Naive B cell (primary cell): ENCODE measurements at regions not wholly inside any gene's neighbourhood (a gene's known extent, or its start where the extent isn't known, plus 50 kb on each side); places are given as distances from the start of the nearest gene placed in this dataset.
A peak's percentile ranks its signal among the peaks of the same experiment; 100 is the strongest.
"Not testable (repeated sequence)": the region's sequence is repeated elsewhere in the genome, so short reads cannot be mapped to it uniquely, and the experiment has no call there.

Source experiments
- ATAC-seq, 2 donors: fragments of 150-1000 bp; cut with Tn5 transposase; 2 replicates each; pipeline ENCODE4 v1.10.0; 2021; ENCODE audit warnings: low read depth in 2 of 2, mild to moderate bottlenecking in 2 of 2, moderate library complexity in 2 of 2
- DNase-seq: peaks from one replicate; pipeline ENCODE4 v3.0.0; 2022
- H3K27ac Mint-ChIP-seq, 6 donors: one replicate each; pipeline ENCODE4 v1.8.0; 2020 to 2022; ENCODE audit warnings: mild to moderate bottlenecking in 6 of 6, mixed read lengths in 6 of 6, moderate library complexity in 5 of 6, inconsistent platforms in 2 of 6
- H3K27me3 Mint-ChIP-seq, 3 donors: one replicate each; pipeline ENCODE4 v1.8.0; 2021 to 2022; ENCODE audit warnings: mixed read lengths in 3 of 3, mild to moderate bottlenecking in 1 of 3
- H3K36me3 Mint-ChIP-seq, 2 donors: one replicate each; pipeline ENCODE4 v1.8.0; 2020 to 2022; ENCODE audit warnings: mixed read lengths in 2 of 2, inconsistent platforms in 1 of 2, mild to moderate bottlenecking in 1 of 2
- H3K4me1 Mint-ChIP-seq, 3 donors: one replicate each; pipeline ENCODE4 v1.8.0; 2020 to 2022; ENCODE audit warnings: mixed read lengths in 3 of 3, inconsistent platforms in 1 of 3, mild to moderate bottlenecking in 1 of 3, moderate library complexity in 1 of 3
- H3K4me3 Mint-ChIP-seq, 8 donors: one replicate each; pipeline ENCODE4 v1.8.0; 2020 to 2022; ENCODE audit warnings: mild to moderate bottlenecking in 8 of 8, mixed read lengths in 8 of 8, moderate library complexity in 8 of 8, inconsistent platforms in 2 of 8
- H3K9me3 Mint-ChIP-seq, 7 donors: one replicate each; pipeline ENCODE4 v1.8.0; 2020 to 2022; ENCODE audit warnings: mixed read lengths in 7 of 7, mild to moderate bottlenecking in 5 of 7, inconsistent platforms in 2 of 7, moderate library complexity in 1 of 7

DNA sequence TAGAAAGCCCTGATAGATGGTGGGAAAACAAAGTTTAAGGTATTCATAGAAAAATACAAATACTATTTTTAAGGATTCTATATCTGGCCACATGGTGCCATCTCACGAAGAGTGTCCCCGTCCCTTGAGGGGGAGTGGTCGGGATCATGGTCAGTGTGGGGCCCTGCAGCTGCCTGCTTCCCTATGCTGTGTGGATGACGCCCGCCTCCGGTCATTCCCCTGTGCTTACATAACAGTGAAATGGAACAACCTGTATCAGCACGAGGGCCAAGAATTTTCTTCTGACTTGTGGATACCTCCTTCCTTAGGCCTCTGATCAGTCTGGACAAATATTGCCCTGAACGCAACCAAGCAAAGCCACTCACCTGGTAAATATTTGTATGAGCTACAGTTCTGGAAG is 2724.1 kb upstream of the TPTE start:
- H3K4me1 Mint-ChIP-seq, H3K27me3 Mint-ChIP-seq, H3K4me3 Mint-ChIP-seq, H3K36me3 Mint-ChIP-seq, H3K9me3 Mint-ChIP-seq, H3K27ac Mint-ChIP-seq, ATAC-seq, DNase-seq: not testable (repeated sequence)

DNA sequence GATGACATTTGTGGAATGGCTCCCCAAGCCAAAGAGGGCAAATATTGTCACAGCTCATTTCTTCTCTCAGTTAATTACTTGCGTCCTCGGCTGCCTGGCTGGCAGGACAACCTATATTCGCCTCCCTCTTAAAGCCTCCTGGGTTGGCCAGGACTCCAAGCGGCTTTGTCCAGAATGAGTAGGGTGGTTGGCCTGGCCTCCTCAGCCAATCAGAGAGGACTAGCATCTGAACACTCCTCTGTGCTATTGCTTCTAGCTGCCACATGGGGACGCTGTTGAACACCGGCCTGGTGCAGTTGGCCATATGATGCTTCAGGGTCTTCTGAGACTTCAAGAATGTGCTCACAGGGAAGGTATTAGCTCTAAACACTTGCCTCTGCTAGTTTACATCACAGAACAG is 2722.9 kb upstream of the TPTE start:
- H3K27me3 Mint-ChIP-seq, H3K4me1 Mint-ChIP-seq: not testable (repeated sequence)

DNA sequence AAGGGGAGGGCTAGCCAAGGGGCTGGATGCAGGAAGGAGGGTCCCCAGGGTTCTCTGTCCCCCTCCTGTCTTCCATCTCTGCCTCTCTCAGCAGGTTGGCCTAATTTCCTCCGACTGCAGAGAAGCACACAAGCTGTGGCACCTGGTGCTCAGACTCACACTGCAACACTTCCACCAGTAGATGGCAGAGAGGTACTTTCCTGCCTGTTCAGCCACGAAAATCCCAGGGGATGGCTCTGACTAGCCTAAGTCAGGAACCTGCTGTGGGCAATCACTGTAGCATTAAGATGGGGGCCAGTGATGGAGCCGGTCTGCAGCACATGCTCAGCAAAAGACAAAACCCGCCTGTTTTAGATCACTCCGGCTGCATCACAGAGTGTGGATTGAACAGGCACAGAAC is 2721.7 kb upstream of the TPTE start:
- not testable (repeated sequence) for H3K4me3 Mint-ChIP-seq, ATAC-seq, H3K36me3 Mint-ChIP-seq

More for the DNA sequence above, 2722.9 kb upstream of the TPTE start:
- not testable (repeated sequence) for H3K4me3 Mint-ChIP-seq, H3K27ac Mint-ChIP-seq, ATAC-seq, H3K36me3 Mint-ChIP-seq, H3K9me3 Mint-ChIP-seq, DNase-seq

DNA sequence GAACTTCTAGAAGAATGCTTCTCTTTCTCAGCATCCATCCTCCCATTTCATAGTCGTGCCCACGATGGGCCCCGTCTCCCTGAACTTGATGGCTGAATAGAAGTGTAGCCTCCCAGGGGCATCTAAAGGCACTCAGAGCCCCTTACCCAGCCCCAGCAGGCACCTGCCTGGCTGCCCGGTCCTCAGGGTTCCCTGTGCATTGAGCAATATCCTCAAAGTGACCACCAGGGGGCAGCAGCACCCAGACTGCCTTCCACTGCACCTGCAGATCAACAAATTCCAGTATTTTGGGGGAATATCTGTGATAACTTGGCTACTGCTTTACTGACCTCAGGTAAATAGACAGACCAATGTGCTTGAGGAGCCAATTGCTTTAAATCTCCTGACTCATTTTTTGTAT is 2707.9 kb upstream of the TPTE start:
- peak; percentile 41 for ATAC-seq
- not testable (repeated sequence) for H3K9me3 Mint-ChIP-seq, H3K27ac Mint-ChIP-seq, DNase-seq, H3K36me3 Mint-ChIP-seq, H3K4me3 Mint-ChIP-seq, H3K4me1 Mint-ChIP-seq, H3K27me3 Mint-ChIP-seq

More for the DNA sequence above, 2721.7 kb upstream of the TPTE start:
- H3K27me3 Mint-ChIP-seq, H3K4me1 Mint-ChIP-seq, H3K9me3 Mint-ChIP-seq, DNase-seq, H3K27ac Mint-ChIP-seq: not testable (repeated sequence)

- not testable (repeated sequence) for H3K9me3 Mint-ChIP-seq, H3K4me1 Mint-ChIP-seq, H3K4me3 Mint-ChIP-seq, ATAC-seq, H3K27me3 Mint-ChIP-seq, DNase-seq, H3K36me3 Mint-ChIP-seq, H3K27ac Mint-ChIP-seq
Observed at GRCh38 chr21:7817013-7817412, 2704.4 kb upstream of the TPTE start.

DNA sequence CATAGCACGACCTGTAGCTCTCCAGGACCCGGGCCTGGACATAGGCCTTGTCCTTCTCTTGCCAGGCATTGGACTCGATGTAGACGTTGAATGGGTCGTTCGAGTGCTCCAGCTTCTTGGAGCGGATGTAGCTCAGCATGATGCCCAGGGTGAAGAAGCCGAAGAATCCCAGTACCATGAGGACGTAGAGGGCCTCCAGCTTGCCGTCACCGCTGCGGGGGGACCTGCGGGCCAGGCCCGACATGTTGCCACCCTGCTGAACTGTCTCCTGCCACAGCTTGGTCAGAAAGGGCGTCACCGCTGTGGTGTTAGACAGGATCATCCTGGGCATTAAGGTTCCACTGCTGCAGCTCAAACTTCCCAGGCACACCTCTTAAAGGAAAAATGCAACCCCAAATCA is 2702.1 kb upstream of the TPTE start:
- H3K27ac Mint-ChIP-seq, H3K27me3 Mint-ChIP-seq, H3K4me1 Mint-ChIP-seq, H3K9me3 Mint-ChIP-seq, ATAC-seq, H3K36me3 Mint-ChIP-seq, H3K4me3 Mint-ChIP-seq, DNase-seq: not testable (repeated sequence)

- DNase-seq, H3K4me1 Mint-ChIP-seq, H3K9me3 Mint-ChIP-seq, ATAC-seq, H3K27me3 Mint-ChIP-seq, H3K36me3 Mint-ChIP-seq, H3K27ac Mint-ChIP-seq, H3K4me3 Mint-ChIP-seq: not testable (repeated sequence)
Observed at GRCh38 chr21:7825627-7826026, 2695.8 kb upstream of the TPTE start.

DNA sequence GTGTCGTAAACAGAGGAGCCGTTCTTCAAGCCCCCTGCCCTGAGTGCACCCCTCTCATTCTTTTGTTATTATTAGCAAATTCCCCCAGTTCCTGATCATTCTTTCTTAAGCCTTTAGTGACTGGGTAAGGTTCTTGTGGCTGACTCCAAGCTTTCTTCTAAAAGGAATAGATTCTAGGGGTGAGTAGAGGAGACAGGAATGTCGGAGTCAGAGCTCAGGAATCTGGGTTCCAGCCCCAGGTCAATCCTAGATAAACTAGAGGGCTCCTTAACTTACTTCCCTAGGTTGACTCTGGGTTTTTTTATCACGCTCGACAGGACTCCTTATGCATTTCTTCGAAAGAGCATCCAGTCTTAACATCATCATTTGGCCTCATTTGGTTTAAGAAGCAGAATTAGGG is 2695.2 kb upstream of the TPTE start:
- not testable (repeated sequence) for H3K4me1 Mint-ChIP-seq, H3K36me3 Mint-ChIP-seq, H3K9me3 Mint-ChIP-seq, H3K4me3 Mint-ChIP-seq, ATAC-seq, H3K27me3 Mint-ChIP-seq, DNase-seq, H3K27ac Mint-ChIP-seq

DNA sequence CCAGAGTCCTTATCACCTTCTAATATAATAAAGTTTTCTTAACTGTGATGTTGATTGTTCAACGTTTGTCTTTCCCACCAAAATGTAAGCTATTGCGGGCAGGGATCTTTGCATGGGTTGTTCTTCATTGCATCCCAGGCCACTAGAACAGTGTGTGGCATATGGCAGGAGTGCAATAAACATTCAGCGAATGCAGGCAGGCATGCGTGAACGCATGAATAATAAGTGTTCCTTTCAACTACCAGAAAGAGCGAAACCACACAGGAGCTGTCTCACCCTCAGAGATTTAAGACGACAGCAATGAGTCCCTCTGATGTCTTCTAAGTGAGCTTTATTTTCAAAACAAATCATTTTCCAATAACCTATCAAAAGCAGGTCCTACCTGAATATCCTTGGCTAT is 2693.1 kb upstream of the TPTE start:
- ATAC-seq, DNase-seq, H3K4me3 Mint-ChIP-seq, H3K4me1 Mint-ChIP-seq, H3K27me3 Mint-ChIP-seq, H3K9me3 Mint-ChIP-seq, H3K36me3 Mint-ChIP-seq, H3K27ac Mint-ChIP-seq: not testable (repeated sequence)

DNA sequence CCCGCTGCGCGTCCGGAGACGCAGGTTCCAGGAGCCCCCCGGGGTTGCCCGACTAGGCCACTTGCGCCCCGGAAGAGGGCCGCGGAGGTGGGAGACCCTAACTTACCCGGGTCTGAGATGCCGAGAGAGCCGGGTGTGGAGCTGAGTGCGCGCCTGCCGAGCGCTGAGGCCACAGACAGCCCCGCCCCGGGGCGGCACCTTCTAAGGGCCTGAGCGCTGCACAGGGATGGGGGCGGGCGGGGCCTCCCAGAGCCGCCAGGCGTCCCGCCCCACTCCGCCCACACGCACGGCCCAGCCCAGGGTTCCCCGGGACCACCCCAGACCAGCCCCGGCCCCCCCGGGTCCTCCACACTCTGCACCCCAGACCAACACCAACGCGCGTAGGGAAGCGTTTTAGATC is 2692.0 kb upstream of the TPTE start:
- ATAC-seq, DNase-seq, H3K27me3 Mint-ChIP-seq, H3K9me3 Mint-ChIP-seq, H3K36me3 Mint-ChIP-seq, H3K27ac Mint-ChIP-seq, H3K4me3 Mint-ChIP-seq, H3K4me1 Mint-ChIP-seq: not testable (repeated sequence)

- DNase-seq, H3K4me3 Mint-ChIP-seq, H3K36me3 Mint-ChIP-seq, H3K4me1 Mint-ChIP-seq, H3K27me3 Mint-ChIP-seq, H3K9me3 Mint-ChIP-seq, ATAC-seq, H3K27ac Mint-ChIP-seq: not testable (repeated sequence)
Observed at GRCh38 chr21:7837315-7837714, 2684.1 kb upstream of the TPTE start.

DNA sequence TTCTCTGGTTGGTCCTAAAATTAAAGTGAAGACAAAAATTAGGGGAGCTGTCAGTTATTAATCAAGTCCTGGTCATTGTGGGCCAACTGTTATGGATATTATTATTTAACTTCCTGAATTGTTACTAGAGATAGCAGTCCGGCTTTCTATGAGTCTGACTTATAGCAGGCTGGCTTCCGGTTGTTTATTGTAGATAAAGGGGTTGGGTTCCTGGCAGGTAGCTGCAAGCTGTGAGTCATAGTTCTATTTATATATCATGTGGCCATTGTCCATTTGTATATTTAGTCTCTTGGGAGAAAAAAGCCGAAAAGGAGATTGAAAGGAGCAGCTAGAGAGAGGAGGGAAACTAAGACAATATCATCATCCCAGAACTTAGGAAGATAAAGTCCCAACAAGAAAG is 2668.0 kb upstream of the TPTE start:
- not testable (repeated sequence) for H3K27ac Mint-ChIP-seq, H3K36me3 Mint-ChIP-seq, H3K4me3 Mint-ChIP-seq, ATAC-seq, H3K4me1 Mint-ChIP-seq, H3K27me3 Mint-ChIP-seq, DNase-seq, H3K9me3 Mint-ChIP-seq

DNA sequence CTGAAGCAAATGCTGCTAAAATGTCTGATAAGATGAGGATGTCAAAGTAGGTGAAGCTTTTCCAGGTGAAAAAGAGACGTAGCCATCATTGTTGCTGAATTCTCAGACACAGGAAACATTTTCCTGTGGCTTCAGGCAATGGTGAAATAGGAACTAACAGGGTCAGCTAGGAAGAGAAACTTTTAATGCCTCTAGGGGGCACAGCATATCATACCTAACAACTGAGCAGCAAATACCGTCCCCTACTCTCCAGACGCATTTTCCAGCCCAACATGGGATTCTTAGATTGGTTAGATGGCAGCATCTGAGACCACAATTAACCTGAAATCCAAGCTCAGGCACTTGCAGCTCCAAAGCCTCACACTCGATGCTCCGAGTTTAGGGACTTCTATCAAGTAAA is 2667.5 kb upstream of the TPTE start:
- not testable (repeated sequence) for H3K4me1 Mint-ChIP-seq, H3K9me3 Mint-ChIP-seq, H3K27ac Mint-ChIP-seq, H3K27me3 Mint-ChIP-seq, H3K36me3 Mint-ChIP-seq, DNase-seq, ATAC-seq, H3K4me3 Mint-ChIP-seq
